ENCODE measurements at regions not wholly inside any gene's neighbourhood (a gene's known extent, or its start where the extent isn't known, plus 50 kb on each side); places are given as distances from the start of the nearest gene placed in this dataset.

DNA sequence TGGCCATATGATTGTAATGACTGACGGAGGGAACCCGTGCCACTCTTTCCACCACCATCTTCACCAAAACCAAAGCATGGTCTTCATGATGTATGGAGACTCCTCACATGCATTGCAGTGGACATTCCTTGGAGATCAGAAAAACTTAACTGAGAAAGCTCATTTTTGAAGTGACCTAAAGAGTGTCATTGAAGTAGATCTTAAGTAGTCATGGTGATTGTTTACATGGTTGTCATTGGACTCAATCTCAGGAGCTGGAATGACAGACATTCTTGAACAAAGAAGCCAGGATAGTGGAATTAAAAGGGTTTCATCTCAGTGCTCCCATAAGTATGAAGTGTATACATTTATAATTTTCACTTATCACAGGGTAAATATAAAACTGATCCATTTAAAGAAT lies 236.7 kb upstream of the IPO5 start:
- no peaks in the 10 kb centered on the region for H3K4me1 Mint-ChIP-seq
- H3K36me3 ChIP-seq (ENCODE audit: insufficient read depth), result no peaks in the 10 kb centered on the region
- H3K9me2 ChIP-seq (ENCODE audit: insufficient read depth), result no peaks in the 10 kb centered on the region
- 0 out of 3 replicates have a peak, but pooled peaks cover 6% of the 10 kb centered on the region for H3K9me3 Mint-ChIP-seq
- ATAC-seq, result no peak
- H3K4me3 Mint-ChIP-seq, result no peak overlapping the region
- no peaks in the 10 kb centered on the region for H3F3A ChIP-seq (replicated peaks; ENCODE audit: low read depth)
- DNase-seq (ENCODE audit: low spot score), result no peak
- H3K27ac Mint-ChIP-seq, result no peak overlapping the region
- H3K4me1 ChIP-seq (ENCODE audit: insufficient read depth), result no peaks in the 10 kb centered on the region
- no peak overlapping the region for H3K27ac ChIP-seq (ENCODE audit: low read depth)
- H4K20me1 ChIP-seq (replicated peaks; ENCODE audit: insufficient read depth), result no peaks in the 10 kb centered on the region
- no peaks in the 10 kb centered on the region for H3K27me3 Mint-ChIP-seq (ENCODE audit: insufficient read depth, low read depth, poor library complexity)
- no peaks in the 10 kb centered on the region for H3K27me3 ChIP-seq (ENCODE audit: insufficient read depth)
- H2AFZ ChIP-seq, result no peak overlapping the region
- no peak for TF ChIP-seq ZNF114 (CRISPR knock-in tag; IDR thresholded peaks at IDR 0.05)
- TF ChIP-seq, protein P1, sequence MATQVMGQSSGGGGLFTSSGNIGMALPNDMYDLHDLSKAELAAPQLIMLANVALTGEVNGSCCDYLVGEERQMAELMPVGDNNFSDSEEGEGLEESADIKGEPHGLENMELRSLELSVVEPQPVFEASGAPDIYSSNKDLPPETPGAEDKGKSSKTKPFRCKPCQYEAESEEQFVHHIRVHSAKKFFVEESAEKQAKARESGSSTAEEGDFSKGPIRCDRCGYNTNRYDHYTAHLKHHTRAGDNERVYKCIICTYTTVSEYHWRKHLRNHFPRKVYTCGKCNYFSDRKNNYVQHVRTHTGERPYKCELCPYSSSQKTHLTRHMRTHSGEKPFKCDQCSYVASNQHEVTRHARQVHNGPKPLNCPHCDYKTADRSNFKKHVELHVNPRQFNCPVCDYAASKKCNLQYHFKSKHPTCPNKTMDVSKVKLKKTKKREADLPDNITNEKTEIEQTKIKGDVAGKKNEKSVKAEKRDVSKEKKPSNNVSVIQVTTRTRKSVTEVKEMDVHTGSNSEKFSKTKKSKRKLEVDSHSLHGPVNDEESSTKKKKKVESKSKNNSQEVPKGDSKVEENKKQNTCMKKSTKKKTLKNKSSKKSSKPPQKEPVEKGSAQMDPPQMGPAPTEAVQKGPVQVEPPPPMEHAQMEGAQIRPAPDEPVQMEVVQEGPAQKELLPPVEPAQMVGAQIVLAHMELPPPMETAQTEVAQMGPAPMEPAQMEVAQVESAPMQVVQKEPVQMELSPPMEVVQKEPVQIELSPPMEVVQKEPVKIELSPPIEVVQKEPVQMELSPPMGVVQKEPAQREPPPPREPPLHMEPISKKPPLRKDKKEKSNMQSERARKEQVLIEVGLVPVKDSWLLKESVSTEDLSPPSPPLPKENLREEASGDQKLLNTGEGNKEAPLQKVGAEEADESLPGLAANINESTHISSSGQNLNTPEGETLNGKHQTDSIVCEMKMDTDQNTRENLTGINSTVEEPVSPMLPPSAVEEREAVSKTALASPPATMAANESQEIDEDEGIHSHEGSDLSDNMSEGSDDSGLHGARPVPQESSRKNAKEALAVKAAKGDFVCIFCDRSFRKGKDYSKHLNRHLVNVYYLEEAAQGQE (IDR thresholded peaks at IDR 0.05; ENCODE audit: unreplicated experiment), result no peak
- TF ChIP-seq EZH2phosphoT487 (IDR thresholded peaks at IDR 0.05; ENCODE audit: unreplicated experiment), result no peak
- TF ChIP-seq, protein P2, sequence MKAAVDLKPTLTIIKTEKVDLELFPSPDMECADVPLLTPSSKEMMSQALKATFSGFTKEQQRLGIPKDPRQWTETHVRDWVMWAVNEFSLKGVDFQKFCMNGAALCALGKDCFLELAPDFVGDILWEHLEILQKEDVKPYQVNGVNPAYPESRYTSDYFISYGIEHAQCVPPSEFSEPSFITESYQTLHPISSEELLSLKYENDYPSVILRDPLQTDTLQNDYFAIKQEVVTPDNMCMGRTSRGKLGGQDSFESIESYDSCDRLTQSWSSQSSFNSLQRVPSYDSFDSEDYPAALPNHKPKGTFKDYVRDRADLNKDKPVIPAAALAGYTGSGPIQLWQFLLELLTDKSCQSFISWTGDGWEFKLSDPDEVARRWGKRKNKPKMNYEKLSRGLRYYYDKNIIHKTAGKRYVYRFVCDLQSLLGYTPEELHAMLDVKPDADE (IDR thresholded peaks at IDR 0.05), result no peak
- TF ChIP-seq, protein P3, sequence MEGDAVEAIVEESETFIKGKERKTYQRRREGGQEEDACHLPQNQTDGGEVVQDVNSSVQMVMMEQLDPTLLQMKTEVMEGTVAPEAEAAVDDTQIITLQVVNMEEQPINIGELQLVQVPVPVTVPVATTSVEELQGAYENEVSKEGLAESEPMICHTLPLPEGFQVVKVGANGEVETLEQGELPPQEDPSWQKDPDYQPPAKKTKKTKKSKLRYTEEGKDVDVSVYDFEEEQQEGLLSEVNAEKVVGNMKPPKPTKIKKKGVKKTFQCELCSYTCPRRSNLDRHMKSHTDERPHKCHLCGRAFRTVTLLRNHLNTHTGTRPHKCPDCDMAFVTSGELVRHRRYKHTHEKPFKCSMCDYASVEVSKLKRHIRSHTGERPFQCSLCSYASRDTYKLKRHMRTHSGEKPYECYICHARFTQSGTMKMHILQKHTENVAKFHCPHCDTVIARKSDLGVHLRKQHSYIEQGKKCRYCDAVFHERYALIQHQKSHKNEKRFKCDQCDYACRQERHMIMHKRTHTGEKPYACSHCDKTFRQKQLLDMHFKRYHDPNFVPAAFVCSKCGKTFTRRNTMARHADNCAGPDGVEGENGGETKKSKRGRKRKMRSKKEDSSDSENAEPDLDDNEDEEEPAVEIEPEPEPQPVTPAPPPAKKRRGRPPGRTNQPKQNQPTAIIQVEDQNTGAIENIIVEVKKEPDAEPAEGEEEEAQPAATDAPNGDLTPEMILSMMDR (conservative IDR thresholded peaks at IDR 0.05; ENCODE audit: low read depth in 2 of 2), result no peak
- no peak for TF ChIP-seq CREB1 (CRISPR knock-in tag; IDR thresholded peaks at IDR 0.05; ENCODE audit: low read depth)
- no peak for TF ChIP-seq ZNF331 (CRISPR knock-in tag; IDR thresholded peaks at IDR 0.05; ENCODE audit: low read depth)
- no peak for TF ChIP-seq JUNB (IDR thresholded peaks at IDR 0.05; ENCODE audit: unreplicated experiment)
- TF ChIP-seq POLR2AphosphoS5 (IDR thresholded peaks at IDR 0.05; ENCODE audit: low read depth), result no peak
- no peak for TF ChIP-seq EZH2 (IDR thresholded peaks at IDR 0.05; ENCODE audit: low read depth, unreplicated experiment)
- TF ChIP-seq STAT1 (IDR thresholded peaks at IDR 0.05; ENCODE audit: unreplicated experiment), result no peak
- TF ChIP-seq, protein P4, sequence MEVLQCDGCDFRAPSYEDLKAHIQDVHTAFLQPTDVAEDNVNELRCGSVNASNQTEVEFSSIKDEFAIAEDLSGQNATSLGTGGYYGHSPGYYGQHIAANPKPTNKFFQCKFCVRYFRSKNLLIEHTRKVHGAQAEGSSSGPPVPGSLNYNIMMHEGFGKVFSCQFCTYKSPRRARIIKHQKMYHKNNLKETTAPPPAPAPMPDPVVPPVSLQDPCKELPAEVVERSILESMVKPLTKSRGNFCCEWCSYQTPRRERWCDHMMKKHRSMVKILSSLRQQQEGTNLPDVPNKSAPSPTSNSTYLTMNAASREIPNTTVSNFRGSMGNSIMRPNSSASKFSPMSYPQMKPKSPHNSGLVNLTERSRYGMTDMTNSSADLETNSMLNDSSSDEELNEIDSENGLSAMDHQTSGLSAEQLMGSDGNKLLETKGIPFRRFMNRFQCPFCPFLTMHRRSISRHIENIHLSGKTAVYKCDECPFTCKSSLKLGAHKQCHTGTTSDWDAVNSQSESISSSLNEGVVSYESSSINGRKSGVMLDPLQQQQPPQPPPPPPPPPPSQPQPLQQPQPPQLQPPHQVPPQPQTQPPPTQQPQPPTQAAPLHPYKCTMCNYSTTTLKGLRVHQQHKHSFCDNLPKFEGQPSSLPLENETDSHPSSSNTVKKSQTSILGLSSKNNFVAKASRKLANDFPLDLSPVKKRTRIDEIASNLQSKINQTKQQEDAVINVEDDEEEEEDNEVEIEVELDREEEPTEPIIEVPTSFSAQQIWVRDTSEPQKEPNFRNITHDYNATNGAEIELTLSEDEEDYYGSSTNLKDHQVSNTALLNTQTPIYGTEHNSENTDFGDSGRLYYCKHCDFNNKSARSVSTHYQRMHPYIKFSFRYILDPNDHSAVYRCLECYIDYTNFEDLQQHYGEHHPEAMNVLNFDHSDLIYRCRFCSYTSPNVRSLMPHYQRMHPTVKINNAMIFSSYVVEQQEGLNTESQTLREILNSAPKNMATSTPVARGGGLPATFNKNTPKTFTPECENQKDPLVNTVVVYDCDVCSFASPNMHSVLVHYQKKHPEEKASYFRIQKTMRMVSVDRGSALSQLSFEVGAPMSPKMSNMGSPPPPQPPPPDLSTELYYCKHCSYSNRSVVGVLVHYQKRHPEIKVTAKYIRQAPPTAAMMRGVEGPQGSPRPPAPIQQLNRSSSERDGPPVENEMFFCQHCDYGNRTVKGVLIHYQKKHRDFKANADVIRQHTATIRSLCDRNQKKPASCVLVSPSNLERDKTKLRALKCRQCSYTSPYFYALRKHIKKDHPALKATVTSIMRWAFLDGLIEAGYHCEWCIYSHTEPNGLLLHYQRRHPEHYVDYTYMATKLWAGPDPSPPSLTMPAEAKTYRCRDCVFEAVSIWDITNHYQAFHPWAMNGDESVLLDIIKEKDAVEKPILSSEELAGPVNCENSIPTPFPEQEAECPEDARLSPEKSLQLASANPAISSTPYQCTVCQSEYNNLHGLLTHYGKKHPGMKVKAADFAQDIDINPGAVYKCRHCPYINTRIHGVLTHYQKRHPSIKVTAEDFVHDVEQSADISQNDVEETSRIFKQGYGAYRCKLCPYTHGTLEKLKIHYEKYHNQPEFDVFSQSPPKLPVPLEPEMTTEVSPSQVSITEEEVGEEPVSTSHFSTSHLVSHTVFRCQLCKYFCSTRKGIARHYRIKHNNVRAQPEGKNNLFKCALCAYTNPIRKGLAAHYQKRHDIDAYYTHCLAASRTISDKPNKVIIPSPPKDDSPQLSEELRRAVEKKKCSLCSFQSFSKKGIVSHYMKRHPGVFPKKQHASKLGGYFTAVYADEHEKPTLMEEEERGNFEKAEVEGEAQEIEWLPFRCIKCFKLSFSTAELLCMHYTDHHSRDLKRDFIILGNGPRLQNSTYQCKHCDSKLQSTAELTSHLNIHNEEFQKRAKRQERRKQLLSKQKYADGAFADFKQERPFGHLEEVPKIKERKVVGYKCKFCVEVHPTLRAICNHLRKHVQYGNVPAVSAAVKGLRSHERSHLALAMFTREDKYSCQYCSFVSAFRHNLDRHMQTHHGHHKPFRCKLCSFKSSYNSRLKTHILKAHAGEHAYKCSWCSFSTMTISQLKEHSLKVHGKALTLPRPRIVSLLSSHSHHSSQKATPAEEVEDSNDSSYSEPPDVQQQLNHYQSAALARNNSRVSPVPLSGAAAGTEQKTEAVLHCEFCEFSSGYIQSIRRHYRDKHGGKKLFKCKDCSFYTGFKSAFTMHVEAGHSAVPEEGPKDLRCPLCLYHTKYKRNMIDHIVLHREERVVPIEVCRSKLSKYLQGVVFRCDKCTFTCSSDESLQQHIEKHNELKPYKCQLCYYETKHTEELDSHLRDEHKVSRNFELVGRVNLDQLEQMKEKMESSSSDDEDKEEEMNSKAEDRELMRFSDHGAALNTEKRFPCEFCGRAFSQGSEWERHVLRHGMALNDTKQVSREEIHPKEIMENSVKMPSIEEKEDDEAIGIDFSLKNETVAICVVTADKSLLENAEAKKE (CRISPR knock-in tag; IDR thresholded peaks at IDR 0.05), result no peak
- TF ChIP-seq NANOG (IDR thresholded peaks at IDR 0.05; ENCODE audit: borderline replicate concordance), result no peak
- no peaks in the 10 kb centered on the region for H3K36me3 Mint-ChIP-seq (ENCODE audit: low read depth)
- H3K79me2 ChIP-seq (replicated peaks; ENCODE audit: insufficient read depth), result no peaks in the 10 kb centered on the region
- no peak overlapping the region for H3K4me2 ChIP-seq
- no peak overlapping the region for H3K4me3 ChIP-seq
